HUES6 (cell line): ENCODE measurements at regions not wholly inside any gene's neighbourhood (a gene's known extent, or its start where the extent isn't known, plus 50 kb on each side); places are given as distances from the start of the nearest gene placed in this dataset.

ENCODE experiments used
- H3K27ac ChIP-seq: 2 replicates; pipeline ENCODE4 v1.7.0; 2013; ENCODE audit warnings: low read depth, mild to moderate bottlenecking, low read length, inconsistent platforms
- H3K27me3 ChIP-seq: 2 replicates; pipeline ENCODE4 v1.6.1; 2013; ENCODE audit warnings: low read length; ENCODE audit not compliant: control insufficient read depth, insufficient read depth
- H3K36me3 ChIP-seq: 2 replicates; pipeline ENCODE4 v1.6.1; 2013; ENCODE audit warnings: low read length; ENCODE audit not compliant: control insufficient read depth, insufficient read depth
- H3K4me1 ChIP-seq: 2 replicates; pipeline ENCODE4 v1.6.1; 2013; ENCODE audit warnings: low read length; ENCODE audit not compliant: control insufficient read depth, insufficient read depth
- H3K4me3 ChIP-seq: 2 replicates; pipeline ENCODE4 v1.5.1; 2013; ENCODE audit warnings: low read depth, low read length
- H3K9ac ChIP-seq: one replicate; pipeline ENCODE4 v1.6.1; 2013; ENCODE audit warnings: mild to moderate bottlenecking, low read length
- H3K9me3 ChIP-seq: 2 replicates; pipeline ENCODE4 v1.6.1; 2013; ENCODE audit warnings: low read depth, low read length; ENCODE audit not compliant: control insufficient read depth, insufficient read depth

DNA sequence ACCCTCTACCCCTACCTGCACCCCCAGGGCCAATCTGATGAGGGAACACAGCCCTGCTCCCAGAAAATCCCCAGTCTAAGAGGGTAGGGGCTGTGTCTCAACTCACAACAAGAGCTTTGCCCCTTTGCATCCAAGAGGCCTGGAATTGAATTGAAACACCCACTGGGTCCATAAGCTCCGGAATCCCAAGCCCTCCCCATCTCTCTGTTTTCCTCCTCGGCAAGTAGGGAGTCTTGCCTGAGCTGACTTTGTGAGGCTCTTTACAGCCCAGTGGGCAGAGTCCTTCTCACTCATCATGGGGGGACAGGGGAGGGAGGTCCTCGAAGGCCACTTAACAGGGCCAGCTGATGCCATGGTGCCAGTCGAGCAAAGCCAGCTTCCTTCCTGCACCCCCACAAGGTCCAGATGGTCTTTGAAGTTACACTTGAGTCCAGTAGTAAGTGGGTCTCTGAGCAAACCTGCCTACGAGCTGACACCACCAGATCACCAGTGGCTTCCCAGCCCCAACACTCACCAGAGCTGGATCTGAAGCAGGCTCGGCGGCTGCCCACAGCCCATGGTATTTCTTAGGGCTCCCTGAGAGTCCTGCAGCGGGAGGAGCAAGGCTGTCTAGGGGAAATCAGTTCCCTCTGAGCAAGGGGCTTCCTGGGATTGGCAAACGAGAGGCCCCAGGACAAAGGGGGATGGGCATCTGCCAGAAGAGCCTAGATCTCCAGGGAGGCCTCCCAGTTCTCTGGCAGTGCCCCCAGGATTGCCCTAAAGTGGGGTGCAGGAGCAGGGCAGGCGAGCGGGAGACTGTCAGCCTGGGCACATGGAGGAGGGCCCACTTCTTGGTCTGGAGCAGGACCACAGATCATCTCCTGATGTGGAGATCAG, 144.5 kb downstream of the VEGFA start:
- H3K4me1 ChIP-seq = peaks cover 22% of the 10 kb centered on the region
- no peaks in the 10 kb centered on the region for H3K9me3 ChIP-seq
- H3K27me3 ChIP-seq = no peaks in the 10 kb centered on the region
- H3K36me3 ChIP-seq = no peaks in the 10 kb centered on the region
- no peak overlapping the region for H3K9ac ChIP-seq
- no peak overlapping the region for H3K4me3 ChIP-seq
- H3K27ac ChIP-seq = no peak overlapping the region

- H3K4me1 ChIP-seq = peaks cover 30% of the 10 kb centered on the region
- no peak overlapping the region for H3K9ac ChIP-seq
These were observed 143.6 kb downstream of the VEGFA start for GRCh38 chr6:43913375-43914271.

DNA sequence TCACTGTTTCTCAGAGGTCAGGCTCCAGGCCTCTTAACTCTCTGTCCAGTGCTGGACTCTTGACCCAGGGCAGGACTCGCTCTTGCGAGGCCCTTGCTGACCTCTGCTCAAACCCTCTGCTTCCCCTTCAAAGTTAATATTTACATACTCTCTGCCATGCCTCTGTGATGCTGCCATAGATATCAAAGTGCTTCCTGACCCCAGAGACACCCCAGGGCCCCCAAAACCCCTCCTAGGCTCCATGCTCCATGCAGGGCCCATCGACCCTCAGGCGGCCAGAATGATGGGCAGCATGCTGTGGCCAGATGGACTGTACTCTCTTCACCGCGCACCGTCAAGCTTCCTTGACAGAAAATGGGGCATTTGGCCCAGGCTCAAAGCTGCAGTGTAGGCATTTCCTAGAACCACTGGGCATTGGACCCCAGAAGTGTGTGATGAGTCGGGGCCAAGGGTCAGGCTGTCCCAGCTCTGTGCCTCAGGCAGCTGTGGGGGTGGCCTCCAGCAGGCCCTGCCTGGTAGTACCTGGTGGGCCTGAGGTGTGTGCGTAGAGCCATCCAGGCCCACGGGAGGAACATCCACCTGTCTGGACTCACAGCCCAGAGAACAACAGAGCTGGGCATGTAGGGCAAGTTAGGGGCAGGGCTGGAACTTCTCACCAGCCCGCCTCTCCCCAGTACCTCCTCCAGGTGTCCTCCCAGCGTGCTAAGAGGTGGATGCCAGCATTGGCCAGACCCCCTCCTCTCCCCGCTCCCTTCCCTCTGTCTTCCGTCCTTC, 142.8 kb downstream of the VEGFA start:
- H3K9me3 ChIP-seq = no peaks in the 10 kb centered on the region
- H3K4me3 ChIP-seq = no peak overlapping the region
- H3K27me3 ChIP-seq = no peaks in the 10 kb centered on the region
- H3K27ac ChIP-seq = no peak overlapping the region
- H3K36me3 ChIP-seq = no peaks in the 10 kb centered on the region
- H3K4me1 ChIP-seq = peaks cover 30% of the 10 kb centered on the region
- no peak overlapping the region for H3K9ac ChIP-seq

More at GRCh38 chr6:43913375-43914271, 143.6 kb downstream of the VEGFA start:
- H3K9me3 ChIP-seq = no peaks in the 10 kb centered on the region
- H3K27ac ChIP-seq = no peak overlapping the region
- H3K27me3 ChIP-seq = no peaks in the 10 kb centered on the region
- no peaks in the 10 kb centered on the region for H3K36me3 ChIP-seq
- no peak overlapping the region for H3K4me3 ChIP-seq

- Histone ChIP-seq H3K4me1 (peaks cover 30% of the 10 kb centered on the region), H3K27ac (no peak overlapping the region), H3K9ac (no peak overlapping the region), H3K9me3 (no peaks in the 10 kb centered on the region), H3K27me3 (no peaks in the 10 kb centered on the region), H3K4me3 (no peak overlapping the region), H3K36me3 (no peaks in the 10 kb centered on the region)
These were observed 142.1 kb downstream of the VEGFA start for GRCh38 chr6:43912116-43912577.

GRCh38 chr6:43911354-43912115, 141.5 kb downstream of the VEGFA start:
- H3K9me3 ChIP-seq = no peaks in the 10 kb centered on the region
- H3K4me1 ChIP-seq = peaks cover 30% of the 10 kb centered on the region
- no peaks in the 10 kb centered on the region for H3K27me3 ChIP-seq
- no peaks in the 10 kb centered on the region for H3K36me3 ChIP-seq
- peak overlapping the region; percentile 41 for H3K9ac ChIP-seq
- no peak overlapping the region for H3K4me3 ChIP-seq
- H3K27ac ChIP-seq = peak overlapping the region; percentile 47; the same call in 1 of the 2 replicates

DNA sequence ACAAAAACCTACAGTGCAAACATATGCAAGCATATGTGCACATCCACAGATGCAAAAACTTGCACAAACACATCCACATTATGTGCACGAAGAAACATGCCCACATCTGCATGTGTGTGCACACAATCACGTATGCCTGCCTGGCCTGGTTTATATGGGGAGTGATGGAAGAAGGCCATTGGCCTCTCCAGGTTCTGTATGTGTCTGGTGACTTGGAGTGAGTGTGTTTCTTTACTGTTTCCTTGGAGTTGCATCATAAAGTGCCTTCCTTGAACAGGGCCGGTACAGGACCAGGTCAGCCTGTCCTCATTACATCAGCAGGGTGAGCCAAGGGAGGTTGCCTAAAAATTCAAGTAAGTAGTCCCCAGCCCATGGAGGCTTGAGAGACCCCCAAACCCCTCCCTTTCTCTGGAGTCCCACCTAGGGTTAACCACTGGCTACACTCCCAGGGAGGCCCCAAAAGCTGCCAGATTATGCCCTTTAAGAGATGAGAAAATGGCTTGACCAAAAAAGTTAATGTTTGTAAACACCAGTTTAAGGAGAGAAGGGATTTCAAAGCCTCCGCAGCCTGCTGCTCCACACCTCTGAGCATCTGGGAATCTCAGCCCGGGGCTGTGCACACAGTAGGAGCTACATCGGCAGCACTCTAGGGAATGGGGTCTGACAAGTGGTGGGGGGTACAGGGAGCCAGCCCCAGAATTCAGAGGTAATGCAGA, 140.8 kb downstream of the VEGFA start:
- Histone ChIP-seq H3K9ac (peak overlapping the region; percentile 41), H3K4me3 (no peak overlapping the region), H3K9me3 (no peaks in the 10 kb centered on the region), H3K36me3 (no peaks in the 10 kb centered on the region), H3K27ac (peak overlapping the region; percentile 47; the same call in 1 of the 2 replicates), H3K27me3 (no peaks in the 10 kb centered on the region), H3K4me1 (peaks cover 30% of the 10 kb centered on the region)

- Histone ChIP-seq H3K4me1 (peaks cover 30% of the 10 kb centered on the region), H3K9me3 (no peaks in the 10 kb centered on the region), H3K9ac (no peak overlapping the region), H3K27me3 (no peaks in the 10 kb centered on the region), H3K4me3 (no peak overlapping the region), H3K36me3 (no peaks in the 10 kb centered on the region), H3K27ac (no peak overlapping the region)
These were observed 140.2 kb downstream of the VEGFA start for GRCh38 chr6:43910149-43910637.

GRCh38 chr6:43909474-43910148, 139.6 kb downstream of the VEGFA start:
- no peaks in the 10 kb centered on the region for H3K9me3 ChIP-seq
- H3K36me3 ChIP-seq = no peaks in the 10 kb centered on the region
- peaks cover 30% of the 10 kb centered on the region for H3K4me1 ChIP-seq
- no peak overlapping the region for H3K27ac ChIP-seq
- no peak overlapping the region for H3K9ac ChIP-seq
- H3K27me3 ChIP-seq = no peaks in the 10 kb centered on the region
- no peak overlapping the region for H3K4me3 ChIP-seq

DNA sequence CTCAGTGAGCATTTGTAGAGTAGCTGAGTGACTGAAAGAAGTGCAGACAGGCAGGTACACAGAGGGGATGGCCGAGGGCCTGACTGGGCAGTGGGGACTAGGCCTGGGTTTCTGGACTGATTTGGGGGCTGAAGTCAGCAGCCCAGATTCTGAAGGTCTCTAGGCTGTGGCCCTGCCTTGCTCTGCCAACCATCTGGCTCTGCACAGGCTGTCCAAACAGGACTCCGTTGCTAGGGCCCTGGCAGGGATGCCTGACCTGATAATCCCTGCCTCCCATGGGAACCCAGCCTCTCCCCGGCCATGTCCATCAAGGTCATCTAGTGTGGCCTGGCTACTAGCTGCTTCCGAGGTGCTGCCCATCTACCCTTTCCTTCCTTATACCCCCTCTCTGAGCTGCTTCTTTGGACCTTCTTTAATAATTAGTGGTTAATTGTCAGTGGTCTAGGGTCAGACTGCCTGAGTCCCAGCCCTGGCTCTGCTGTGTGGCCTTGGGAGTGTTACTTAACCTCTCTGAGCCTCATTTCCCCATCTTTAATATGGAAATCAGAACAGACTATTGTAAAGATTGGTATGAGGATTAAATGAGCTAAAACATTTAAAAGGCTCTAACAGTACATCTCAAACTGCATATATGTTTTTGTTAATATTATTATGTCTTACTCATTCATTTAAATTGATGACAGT, 137.9 kb downstream of the VEGFA start:
- H3K27ac ChIP-seq = no peak overlapping the region
- no peak overlapping the region for H3K9ac ChIP-seq
- H3K36me3 ChIP-seq = no peaks in the 10 kb centered on the region
- H3K27me3 ChIP-seq = no peaks in the 10 kb centered on the region
- H3K4me1 ChIP-seq = peaks cover 27% of the 10 kb centered on the region
- H3K9me3 ChIP-seq = no peaks in the 10 kb centered on the region
- H3K4me3 ChIP-seq = no peak overlapping the region
